PC-9 (cell line): ENCODE measurements at regions not wholly inside any gene's neighbourhood (a gene's known extent, or its start where the extent isn't known, plus 50 kb on each side); places are given as distances from the start of the nearest gene placed in this dataset.

Experiments
- EZH2 ChIP-seq: fragments of 200-600 bp; sonication (generic); IDR thresholded peaks from 2 replicates; pipeline ENCODE4 v1.8.0; 2017; ENCODE audit warnings: antibody characterized with exemption, low read depth
- TF ChIP-seq, protein P1 (sequence below): fragments of 200-600 bp; sonication (generic); conservative IDR thresholded peaks from 2 replicates; pipeline ENCODE4 v1.6.1; 2017; ENCODE audit warnings: mixed run types, antibody characterized with exemption, mild to moderate bottlenecking, moderate library complexity

DNA sequence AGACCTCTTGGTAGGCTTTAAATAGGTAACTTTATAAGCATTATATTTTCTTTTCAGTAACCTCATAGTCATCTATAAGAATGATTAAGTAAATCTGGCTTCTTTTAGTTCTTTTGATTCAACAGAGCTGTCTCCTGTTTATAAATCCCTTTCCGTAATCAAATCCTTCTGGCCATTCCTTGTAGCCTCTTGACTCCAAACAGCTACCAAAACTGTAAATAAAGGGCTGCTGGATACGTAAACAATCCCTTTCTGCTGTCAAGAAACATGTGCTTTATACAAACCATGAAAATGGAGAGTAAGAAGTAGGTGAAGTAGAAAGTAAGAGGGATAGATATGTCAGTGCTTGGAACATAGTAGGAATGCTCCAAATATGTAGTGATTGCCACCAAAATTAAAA lies 183.2 kb upstream of the CASK start:
- TF ChIP-seq EZH2, result no peak
- TF ChIP-seq, protein P1, sequence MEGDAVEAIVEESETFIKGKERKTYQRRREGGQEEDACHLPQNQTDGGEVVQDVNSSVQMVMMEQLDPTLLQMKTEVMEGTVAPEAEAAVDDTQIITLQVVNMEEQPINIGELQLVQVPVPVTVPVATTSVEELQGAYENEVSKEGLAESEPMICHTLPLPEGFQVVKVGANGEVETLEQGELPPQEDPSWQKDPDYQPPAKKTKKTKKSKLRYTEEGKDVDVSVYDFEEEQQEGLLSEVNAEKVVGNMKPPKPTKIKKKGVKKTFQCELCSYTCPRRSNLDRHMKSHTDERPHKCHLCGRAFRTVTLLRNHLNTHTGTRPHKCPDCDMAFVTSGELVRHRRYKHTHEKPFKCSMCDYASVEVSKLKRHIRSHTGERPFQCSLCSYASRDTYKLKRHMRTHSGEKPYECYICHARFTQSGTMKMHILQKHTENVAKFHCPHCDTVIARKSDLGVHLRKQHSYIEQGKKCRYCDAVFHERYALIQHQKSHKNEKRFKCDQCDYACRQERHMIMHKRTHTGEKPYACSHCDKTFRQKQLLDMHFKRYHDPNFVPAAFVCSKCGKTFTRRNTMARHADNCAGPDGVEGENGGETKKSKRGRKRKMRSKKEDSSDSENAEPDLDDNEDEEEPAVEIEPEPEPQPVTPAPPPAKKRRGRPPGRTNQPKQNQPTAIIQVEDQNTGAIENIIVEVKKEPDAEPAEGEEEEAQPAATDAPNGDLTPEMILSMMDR, result no peak
